ENCODE measurements at regions not wholly inside any gene's neighbourhood (a gene's known extent, or its start where the extent isn't known, plus 50 kb on each side); places are given as distances from the start of the nearest gene placed in this dataset.

GRCh38 chr4:174388461-174389145 is 104.9 kb downstream of the CEP44 start:
- TF ChIP-seq, protein P1, sequence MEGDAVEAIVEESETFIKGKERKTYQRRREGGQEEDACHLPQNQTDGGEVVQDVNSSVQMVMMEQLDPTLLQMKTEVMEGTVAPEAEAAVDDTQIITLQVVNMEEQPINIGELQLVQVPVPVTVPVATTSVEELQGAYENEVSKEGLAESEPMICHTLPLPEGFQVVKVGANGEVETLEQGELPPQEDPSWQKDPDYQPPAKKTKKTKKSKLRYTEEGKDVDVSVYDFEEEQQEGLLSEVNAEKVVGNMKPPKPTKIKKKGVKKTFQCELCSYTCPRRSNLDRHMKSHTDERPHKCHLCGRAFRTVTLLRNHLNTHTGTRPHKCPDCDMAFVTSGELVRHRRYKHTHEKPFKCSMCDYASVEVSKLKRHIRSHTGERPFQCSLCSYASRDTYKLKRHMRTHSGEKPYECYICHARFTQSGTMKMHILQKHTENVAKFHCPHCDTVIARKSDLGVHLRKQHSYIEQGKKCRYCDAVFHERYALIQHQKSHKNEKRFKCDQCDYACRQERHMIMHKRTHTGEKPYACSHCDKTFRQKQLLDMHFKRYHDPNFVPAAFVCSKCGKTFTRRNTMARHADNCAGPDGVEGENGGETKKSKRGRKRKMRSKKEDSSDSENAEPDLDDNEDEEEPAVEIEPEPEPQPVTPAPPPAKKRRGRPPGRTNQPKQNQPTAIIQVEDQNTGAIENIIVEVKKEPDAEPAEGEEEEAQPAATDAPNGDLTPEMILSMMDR (IDR thresholded peaks at IDR 0.05; ENCODE audit: insufficient read depth, low read length, poor library complexity, severe bottlenecking), result no peak
- TF ChIP-seq EZH2phosphoT487 (conservative IDR thresholded peaks at IDR 0.05; ENCODE audit: low read length), result no peak

Data from SU-DHL-6 (cell line).